ENCODE measurements at regions not wholly inside any gene's neighbourhood (a gene's known extent, or its start where the extent isn't known, plus 50 kb on each side); places are given as distances from the start of the nearest gene placed in this dataset.
A peak's percentile ranks its signal among the peaks of the same experiment; 100 is the strongest.

- DNase-seq (ENCODE audit: low read depth), result peak; percentile 13
Measured at GRCh38 chr14:95979339-95980042, 59.7 kb upstream of the C14orf132 start.

DNA sequence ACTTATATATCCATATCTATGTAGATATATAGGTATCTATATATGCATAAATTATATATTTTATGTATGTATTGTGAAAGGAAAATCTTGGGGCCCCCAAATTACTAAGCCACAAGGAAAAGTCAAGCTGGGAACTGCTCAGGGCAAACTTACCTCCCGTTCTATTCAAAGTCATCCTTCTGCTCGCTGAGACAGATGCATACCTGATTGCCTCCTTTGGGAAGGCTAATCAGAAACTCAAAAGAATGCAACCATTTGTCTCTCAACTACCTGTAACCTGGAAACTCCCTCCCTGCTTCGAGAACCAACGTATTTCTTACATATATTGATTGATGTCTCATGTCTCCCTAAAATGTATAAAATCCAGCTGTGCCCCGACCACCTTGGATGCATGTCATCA lies 58.8 kb upstream of the C14orf132 start:
- DNase-seq (ENCODE audit: low read depth), result no peak

DNA sequence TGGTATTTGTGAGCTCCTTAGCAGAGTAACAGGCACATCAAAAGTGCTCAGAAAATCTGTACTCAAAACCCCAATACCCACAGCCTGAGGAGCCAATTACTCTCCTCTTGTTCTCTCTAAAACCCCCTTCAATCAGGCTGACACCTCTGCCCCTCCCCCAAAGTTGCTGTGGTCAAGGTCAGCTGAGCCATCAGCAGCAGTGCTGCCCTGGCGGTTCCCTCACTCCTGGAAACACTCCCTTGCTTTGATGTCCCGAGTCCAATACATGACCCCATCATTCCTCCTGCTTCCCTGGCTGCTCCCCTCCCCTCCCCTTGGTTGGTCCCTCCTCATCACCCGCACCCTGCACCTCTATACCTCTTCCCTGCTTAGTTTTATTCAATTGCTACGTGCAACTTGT lies 57.2 kb upstream of the C14orf132 start:
- no peak for DNase-seq (ENCODE audit: low read depth)

DNA sequence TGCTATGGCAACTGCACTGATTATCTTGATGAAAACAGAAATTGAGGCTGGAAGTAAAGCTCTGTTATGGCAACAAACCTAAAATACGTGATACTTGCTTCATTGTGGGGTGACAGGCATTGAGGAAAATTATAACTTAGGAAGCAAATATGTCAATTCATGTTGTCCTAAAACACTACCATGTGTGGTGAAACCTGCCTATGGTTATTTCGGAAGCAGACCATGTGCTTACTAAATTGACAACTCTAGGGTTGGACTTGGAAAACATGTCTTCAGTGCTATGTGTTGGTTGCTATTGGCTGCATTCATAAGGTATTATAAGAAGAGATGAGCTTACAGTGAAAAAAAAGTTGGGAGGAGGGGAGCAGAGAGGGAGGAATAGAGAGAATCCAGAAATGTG lies 55.0 kb upstream of the C14orf132 start:
- no peak for DNase-seq (ENCODE audit: low read depth)
